ENCODE measurements at regions not wholly inside any gene's neighbourhood (a gene's known extent, or its start where the extent isn't known, plus 50 kb on each side); places are given as distances from the start of the nearest gene placed in this dataset.

- Histone ChIP-seq H3K9me3 (no peaks in the 10 kb centered on the region), H3K4me1 (no peaks in the 10 kb centered on the region), H3K27me3 (no peaks in the 10 kb centered on the region), H3K4me3 (no peak overlapping the region), H3K36me3 (no peaks in the 10 kb centered on the region), H3K27ac (no peak overlapping the region)
- no peak for TF ChIP-seq EP300 (IDR thresholded peaks at IDR 0.05)
- no peak for TF ChIP-seq POLR2A (IDR thresholded peaks at IDR 0.05)
- TF ChIP-seq POLR2AphosphoS5 (IDR thresholded peaks at IDR 0.05): no peak
- WGBS, 2 donors: 83 to 89% methylated on average over 2 of the region's 2 CpGs
- intact Hi-C loops (cut with DNase I): no loop called here
- no peak for DNase-seq
Observed at GRCh38 chr16:65336160-65336559, 214.3 kb upstream of the CDH11 start.

- no peak overlapping the region for H3K4me3 ChIP-seq
- H3K27me3 ChIP-seq: no peaks in the 10 kb centered on the region
- no peaks in the 10 kb centered on the region for H3K4me1 ChIP-seq
- DNase-seq: no peak
- TF ChIP-seq CTCF (IDR thresholded peaks at IDR 0.05): no peak
- no peak for TF ChIP-seq POLR2A (IDR thresholded peaks at IDR 0.05)
- no peak for TF ChIP-seq POLR2AphosphoS5 (IDR thresholded peaks at IDR 0.05)
- TF ChIP-seq EP300 (IDR thresholded peaks at IDR 0.05): no peak
- no peak overlapping the region for H3K27ac ChIP-seq
- H3K36me3 ChIP-seq: no peaks in the 10 kb centered on the region
- WGBS, 2 donors: 86 to 92% methylated on average over 2 of the region's 2 CpGs
- H3K9me3 ChIP-seq: no peaks in the 10 kb centered on the region
- intact Hi-C loops (cut with DNase I): no loop called here
Observed at GRCh38 chr16:65334081-65334480, 212.2 kb upstream of the CDH11 start.

GRCh38 chr16:65333283-65333682 lies 211.4 kb upstream of the CDH11 start:
- H3K4me1 ChIP-seq: no peaks in the 10 kb centered on the region
- H3K36me3 ChIP-seq: no peaks in the 10 kb centered on the region
- no peak for TF ChIP-seq EP300 (IDR thresholded peaks at IDR 0.05)
- no peak for TF ChIP-seq POLR2A (IDR thresholded peaks at IDR 0.05)
- no peak for TF ChIP-seq CTCF (IDR thresholded peaks at IDR 0.05)
- TF ChIP-seq POLR2AphosphoS5 (IDR thresholded peaks at IDR 0.05): no peak
- intact Hi-C loops (cut with DNase I): no loop called here
- DNase-seq: no peak
- no peaks in the 10 kb centered on the region for H3K27me3 ChIP-seq
- WGBS, 2 donors: 68 to 81% methylated on average over 2 of the region's 2 CpGs
- no peak overlapping the region for H3K27ac ChIP-seq
- H3K4me3 ChIP-seq: no peak overlapping the region
- no peaks in the 10 kb centered on the region for H3K9me3 ChIP-seq

GRCh38 chr16:65327346-65327745 lies 205.5 kb upstream of the CDH11 start:
- Histone ChIP-seq H3K27ac (no peak overlapping the region), H3K36me3 (no peaks in the 10 kb centered on the region), H3K9me3 (no peaks in the 10 kb centered on the region), H3K4me1 (no peaks in the 10 kb centered on the region), H3K27me3 (no peaks in the 10 kb centered on the region), H3K4me3 (no peak overlapping the region)
- no peak for DNase-seq
- TF ChIP-seq POLR2AphosphoS5 (IDR thresholded peaks at IDR 0.05) (no peak), POLR2A (IDR thresholded peaks at IDR 0.05) (no peak), EP300 (IDR thresholded peaks at IDR 0.05) (no peak), CTCF (IDR thresholded peaks at IDR 0.05) (no peak)
- 65 to 80% methylated on average over 2 of the region's 2 CpGs for WGBS, 2 donors
- intact Hi-C loops (cut with DNase I): no loop called here

GRCh38 chr16:65323655-65324237 lies 201.9 kb upstream of the CDH11 start:
- intact Hi-C loops (cut with DNase I): no loop called here
- Histone ChIP-seq H3K27me3 (no peaks in the 10 kb centered on the region), H3K4me3 (no peak overlapping the region), H3K4me1 (no peaks in the 10 kb centered on the region), H3K27ac (no peak overlapping the region), H3K9me3 (no peaks in the 10 kb centered on the region), H3K36me3 (no peaks in the 10 kb centered on the region)
- WGBS, 2 donors: 65 to 83% methylated on average over 2 of the region's 2 CpGs
- TF ChIP-seq CTCF (IDR thresholded peaks at IDR 0.05) (no peak), EP300 (IDR thresholded peaks at IDR 0.05) (no peak), POLR2A (IDR thresholded peaks at IDR 0.05) (no peak), POLR2AphosphoS5 (IDR thresholded peaks at IDR 0.05) (no peak)
- DNase-seq: no peak
